Parathyroid adenoma (tissue), 2 donors: ENCODE measurements at regions not wholly inside any gene's neighbourhood (a gene's known extent, or its start where the extent isn't known, plus 50 kb on each side); places are given as distances from the start of the nearest gene placed in this dataset.

ENCODE experiments used
- H2AFZ ChIP-seq: fragments of 300-600 bp; sonication (generic); one replicate; pipeline ENCODE4 v1.7.0; 2017; ENCODE audit warnings: antibody characterized with exemption, mild to moderate bottlenecking
- H3K27ac ChIP-seq: fragments of 300-600 bp; sonication (generic); one replicate; pipeline ENCODE4 v1.7.0; 2017
- H3K27me3 ChIP-seq: fragments of 300-600 bp; sonication (generic); one replicate; pipeline ENCODE4 v1.7.0; 2017; ENCODE audit warnings: low read length; ENCODE audit not compliant: control insufficient read depth, insufficient read depth
- H3K36me3 ChIP-seq: fragments of 300-600 bp; sonication (generic); one replicate; pipeline ENCODE4 v1.7.0; 2017; ENCODE audit warnings: low read length; ENCODE audit not compliant: control insufficient read depth, insufficient read depth
- H3K4me1 ChIP-seq: fragments of 300-600 bp; sonication (generic); one replicate; pipeline ENCODE4 v1.7.0; 2017; ENCODE audit warnings: control low read depth
- H3K4me2 ChIP-seq: fragments of 300-600 bp; sonication (generic); one replicate; pipeline ENCODE4 v1.7.0; 2017; ENCODE audit warnings: low read length
- H3K4me3 ChIP-seq: fragments of 300-600 bp; sonication (generic); one replicate; pipeline ENCODE4 v1.7.0; 2017; ENCODE audit warnings: low read depth, low read length
- H3K79me2 ChIP-seq: fragments of 300-600 bp; sonication (generic); one replicate; pipeline ENCODE4 v1.7.0; 2017; ENCODE audit warnings: control low read depth
- H3K9ac ChIP-seq: fragments of 300-600 bp; sonication (generic); one replicate; pipeline ENCODE4 v1.7.0; 2017; ENCODE audit warnings: mild to moderate bottlenecking
- H3K9me3 ChIP-seq: fragments of 300-600 bp; sonication (generic); one replicate; pipeline ENCODE4 v1.7.0; 2017; ENCODE audit warnings: low read length; ENCODE audit not compliant: control insufficient read depth
- CTCF ChIP-seq: fragments of 300-600 bp; sonication (generic); IDR thresholded peaks from one replicate; pipeline ENCODE4 v1.7.0; 2017; ENCODE audit warnings: antibody characterized with exemption, mild to moderate bottlenecking
- donor health status: primary hyperparathyroidism.

- no peak overlapping the region for H3K27ac ChIP-seq
- H3K4me1 ChIP-seq = peaks cover 9% of the 10 kb centered on the region
- no peak overlapping the region for H3K4me3 ChIP-seq
- H3K9me3 ChIP-seq = no peaks in the 10 kb centered on the region
- no peaks in the 10 kb centered on the region for H3K79me2 ChIP-seq
- H3K36me3 ChIP-seq = no peaks in the 10 kb centered on the region
- TF ChIP-seq CTCF = no peak
- no peak overlapping the region for H2AFZ ChIP-seq
- no peak overlapping the region for H3K9ac ChIP-seq
- H3K4me2 ChIP-seq = no peak overlapping the region
- H3K27me3 ChIP-seq = no peaks in the 10 kb centered on the region
These were observed 65.0 kb upstream of the POU3F1 start for GRCh38 chr1:38111589-38111988.

GRCh38 chr1:38105267-38105666 is 58.7 kb upstream of the POU3F1 start:
- H3K9me3 ChIP-seq = no peaks in the 10 kb centered on the region
- H3K4me3 ChIP-seq = no peak overlapping the region
- no peaks in the 10 kb centered on the region for H3K36me3 ChIP-seq
- no peak overlapping the region for H3K27ac ChIP-seq
- H3K4me1 ChIP-seq = peaks cover 12% of the 10 kb centered on the region
- H2AFZ ChIP-seq = no peak overlapping the region
- TF ChIP-seq CTCF = no peak
- no peak overlapping the region for H3K9ac ChIP-seq
- H3K79me2 ChIP-seq = no peaks in the 10 kb centered on the region
- H3K27me3 ChIP-seq = no peaks in the 10 kb centered on the region
- no peak overlapping the region for H3K4me2 ChIP-seq

GRCh38 chr1:38102636-38103035 is 56.0 kb upstream of the POU3F1 start:
- Histone ChIP-seq H3K27ac (no peak overlapping the region), H3K9me3 (no peaks in the 10 kb centered on the region), H3K27me3 (no peaks in the 10 kb centered on the region), H3K4me3 (no peak overlapping the region), H3K9ac (no peak overlapping the region), H2AFZ (no peak overlapping the region), H3K36me3 (no peaks in the 10 kb centered on the region), H3K4me2 (peak overlapping the region; percentile 1), H3K79me2 (no peaks in the 10 kb centered on the region), H3K4me1 (peaks cover 8% of the 10 kb centered on the region)
- TF ChIP-seq CTCF = no peak

GRCh38 chr1:38101037-38101785 is 54.6 kb upstream of the POU3F1 start:
- Histone ChIP-seq H3K36me3 (no peaks in the 10 kb centered on the region), H3K27me3 (no peaks in the 10 kb centered on the region), H3K79me2 (no peaks in the 10 kb centered on the region), H3K4me3 (no peak overlapping the region), H2AFZ (no peak overlapping the region), H3K9ac (no peak overlapping the region), H3K9me3 (no peaks in the 10 kb centered on the region), H3K27ac (no peak overlapping the region), H3K4me2 (no peak overlapping the region), H3K4me1 (peaks cover 2% of the 10 kb centered on the region)
- no peak for TF ChIP-seq CTCF
